ENCODE measurements at regions not wholly inside any gene's neighbourhood (a gene's known extent, or its start where the extent isn't known, plus 50 kb on each side); places are given as distances from the start of the nearest gene placed in this dataset.
"Not testable (repeated sequence)": the region's sequence is repeated elsewhere in the genome, so short reads cannot be mapped to it uniquely, and the experiment has no call there.

DNA sequence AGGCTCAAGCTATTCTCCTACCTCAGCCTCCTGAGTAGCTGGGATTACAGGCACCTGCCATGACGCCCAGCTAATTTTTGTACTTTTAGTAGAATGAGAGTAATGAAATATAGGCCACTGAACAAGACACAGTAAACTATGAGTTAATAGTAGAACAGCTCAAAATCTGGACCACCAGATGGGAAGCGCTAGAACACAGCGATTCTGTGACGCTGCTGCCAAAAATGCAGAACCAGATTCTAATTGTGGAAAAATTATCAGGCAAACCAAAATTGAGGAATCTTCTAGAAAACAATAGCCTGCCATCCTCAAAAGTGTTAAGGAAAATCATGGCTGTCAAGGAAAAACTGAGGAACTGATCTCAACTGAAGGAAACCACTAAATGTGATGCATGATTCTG, 111.4 kb upstream of the TIAM1 start:
- no peak for DNase-seq (ENCODE audit: low read depth)

DNA sequence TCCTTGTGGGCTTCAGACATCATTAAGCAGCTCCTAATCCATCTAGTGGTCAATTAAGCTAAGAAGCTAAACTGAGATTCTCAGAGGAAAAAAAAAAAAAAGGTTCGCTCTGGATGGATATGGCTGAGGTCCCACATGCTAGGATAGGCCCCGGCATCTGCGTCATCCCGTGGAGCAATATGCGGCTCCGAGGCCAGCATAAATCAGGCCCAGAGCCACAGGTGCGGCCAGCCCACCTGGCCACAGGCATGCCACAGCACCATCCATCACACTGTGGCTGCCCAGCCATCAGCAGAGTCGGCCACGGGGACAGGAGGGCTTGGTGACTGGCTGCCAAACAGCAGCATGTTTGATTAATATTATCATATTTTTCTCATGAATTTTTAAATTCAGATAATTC, 106.9 kb upstream of the TIAM1 start:
- DNase-seq (ENCODE audit: low read depth), result no peak

DNA sequence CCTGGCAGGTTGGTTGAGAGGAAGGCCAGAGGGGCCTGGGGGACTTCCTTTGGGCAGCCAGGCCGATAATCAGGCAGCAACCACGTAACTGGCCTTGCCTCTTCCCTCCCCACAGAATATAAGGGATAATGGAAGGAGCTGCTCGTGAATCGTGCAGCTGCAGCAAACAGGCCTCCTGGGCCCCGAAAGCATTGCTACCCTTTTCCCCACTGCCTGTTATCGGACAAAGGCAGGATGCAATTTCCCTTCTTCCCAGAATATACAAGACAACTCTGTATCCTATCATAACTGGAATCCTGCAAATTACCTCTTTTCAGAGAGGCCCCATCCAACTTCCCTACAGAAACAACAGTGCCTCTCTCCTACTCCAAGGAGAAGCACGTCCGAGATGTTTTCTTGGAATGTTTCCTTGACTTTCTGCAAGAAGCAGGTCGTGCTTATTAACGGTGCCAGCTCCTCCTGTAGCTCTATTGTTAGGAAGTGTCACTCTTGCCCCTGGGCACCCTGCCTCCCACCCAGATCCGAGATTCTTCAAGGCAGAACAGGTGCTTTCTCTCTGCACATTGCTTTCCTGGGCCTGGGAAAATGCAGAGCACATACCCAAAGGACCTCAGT, 106.0 kb upstream of the TIAM1 start:
- DNase-seq (ENCODE audit: low read depth), result no peak

DNA sequence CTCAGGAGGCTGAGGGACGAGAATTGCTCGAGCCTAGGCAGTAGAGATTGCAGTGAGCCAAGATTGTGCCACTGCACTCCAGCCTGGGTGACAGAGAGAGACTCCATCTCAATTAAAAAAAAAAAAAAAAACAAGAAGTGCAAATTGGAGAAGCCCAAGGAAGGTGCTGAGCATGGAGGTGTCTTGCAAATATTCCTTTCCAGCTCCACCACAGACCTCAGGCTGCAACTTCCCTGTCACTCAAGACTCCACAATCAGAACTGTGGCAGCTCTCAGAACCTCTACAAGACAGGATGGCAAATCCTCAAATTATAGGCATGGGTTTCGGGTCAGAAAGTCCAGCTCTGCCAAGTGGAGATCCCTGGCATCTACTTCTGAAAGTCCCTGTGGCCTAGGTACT, 104.4 kb upstream of the TIAM1 start:
- no peak for DNase-seq (ENCODE audit: low read depth)

DNA sequence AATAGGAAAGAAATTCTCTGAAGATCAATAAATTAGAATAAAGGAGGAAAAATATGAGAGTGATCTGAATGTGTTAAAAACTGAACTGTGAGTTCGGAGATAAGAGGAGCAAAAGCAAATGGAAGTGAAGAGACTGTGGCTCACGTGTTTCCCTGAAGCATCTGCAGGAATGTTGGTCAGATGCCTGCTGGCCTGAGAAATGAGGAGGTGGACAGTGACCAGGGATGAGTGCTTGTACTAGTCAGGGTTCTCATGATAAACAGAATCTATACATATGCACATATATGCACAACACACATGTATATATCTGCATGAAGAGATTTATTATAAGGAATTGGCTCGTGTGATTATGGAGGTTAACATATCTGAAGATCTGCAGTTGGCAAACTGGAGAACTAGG, 103.4 kb upstream of the TIAM1 start:
- no peak for DNase-seq (ENCODE audit: low read depth)

DNA sequence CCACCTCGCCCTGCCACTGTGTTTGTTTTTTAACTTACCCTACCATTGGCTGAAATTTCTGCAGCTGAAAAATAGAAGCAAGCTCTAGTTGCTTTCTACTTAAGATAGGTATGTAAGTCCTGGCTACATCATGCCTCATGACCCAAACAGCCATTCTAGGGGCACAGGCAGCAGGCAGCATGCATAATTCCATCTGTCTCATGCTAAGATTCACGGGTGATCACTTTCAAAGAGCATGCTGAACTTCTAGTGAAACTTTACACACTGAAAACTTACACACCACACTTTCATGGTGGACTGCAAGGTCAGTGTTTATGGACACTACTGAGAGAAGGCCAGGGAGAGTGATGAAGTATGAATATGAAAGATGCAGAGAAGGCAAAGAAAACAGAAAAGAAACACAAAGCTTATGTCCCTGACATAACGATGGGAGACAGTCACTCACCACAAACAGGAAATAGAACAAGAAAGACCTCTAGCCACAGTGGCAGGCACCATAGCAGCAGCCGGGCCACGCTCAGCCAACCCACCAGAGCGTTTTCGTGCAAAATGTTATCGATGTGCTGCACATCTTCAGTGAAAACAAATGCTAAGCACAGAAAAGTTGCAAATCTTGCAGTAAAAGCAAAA, 102.3 kb upstream of the TIAM1 start:
- no peak for DNase-seq (ENCODE audit: low read depth)

DNA sequence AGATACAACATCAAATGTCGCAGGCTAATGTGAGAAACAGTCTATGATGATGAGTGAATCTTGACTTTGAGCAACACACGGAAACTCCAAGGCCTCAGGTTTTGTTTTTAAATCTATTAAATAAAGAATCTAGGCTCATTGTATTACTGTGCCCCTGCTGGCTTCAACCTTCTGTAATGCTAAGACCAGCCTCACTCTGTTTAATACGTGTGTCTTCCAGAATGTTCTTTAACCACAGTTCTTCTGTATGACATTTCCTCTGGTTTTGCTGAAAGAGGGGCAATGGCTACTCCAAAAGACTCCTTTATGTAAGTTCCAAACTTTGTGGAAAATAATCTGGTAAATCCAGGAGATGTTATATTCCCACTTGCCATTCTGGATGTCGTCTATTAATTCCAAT, 101.1 kb upstream of the TIAM1 start:
- DNase-seq (ENCODE audit: low read depth), result no peak

DNA sequence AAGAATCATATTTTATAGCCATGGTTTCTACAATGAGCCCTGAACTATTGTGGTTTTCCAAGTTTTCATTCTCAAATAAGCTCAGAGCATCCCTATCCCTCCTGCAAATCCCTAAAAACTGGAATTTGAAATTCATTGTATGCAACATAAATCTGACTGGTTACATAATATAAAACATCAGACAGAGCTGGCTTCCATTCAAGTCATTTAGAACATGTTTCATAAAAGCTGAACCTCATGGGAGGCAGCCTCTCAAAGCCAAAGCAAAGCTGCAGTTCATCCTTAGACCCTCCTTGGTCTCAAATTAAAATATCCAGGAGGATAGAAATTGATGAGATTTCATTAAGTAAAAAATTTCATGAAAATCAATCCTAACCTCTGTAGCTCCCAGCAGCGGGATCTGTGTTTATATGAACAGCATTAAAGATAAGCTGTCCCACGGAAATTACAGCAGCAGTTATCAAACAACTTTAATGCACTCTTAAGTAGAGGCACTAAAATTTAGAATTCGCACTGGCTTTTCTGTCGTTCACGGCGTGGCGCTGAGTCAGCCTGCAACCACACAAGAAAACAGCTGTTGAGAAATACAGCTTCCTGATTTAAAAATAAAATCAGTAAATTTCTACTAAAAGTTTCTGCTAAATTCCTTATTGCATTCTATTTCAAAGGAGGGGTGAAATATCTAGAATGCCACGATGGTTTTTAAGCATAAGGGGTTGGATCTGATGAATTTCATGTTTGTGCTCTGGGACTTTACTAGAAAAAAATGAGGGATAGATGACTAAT, 99.9 kb upstream of the TIAM1 start:
- DNase-seq (ENCODE audit: low read depth), result no peak

DNA sequence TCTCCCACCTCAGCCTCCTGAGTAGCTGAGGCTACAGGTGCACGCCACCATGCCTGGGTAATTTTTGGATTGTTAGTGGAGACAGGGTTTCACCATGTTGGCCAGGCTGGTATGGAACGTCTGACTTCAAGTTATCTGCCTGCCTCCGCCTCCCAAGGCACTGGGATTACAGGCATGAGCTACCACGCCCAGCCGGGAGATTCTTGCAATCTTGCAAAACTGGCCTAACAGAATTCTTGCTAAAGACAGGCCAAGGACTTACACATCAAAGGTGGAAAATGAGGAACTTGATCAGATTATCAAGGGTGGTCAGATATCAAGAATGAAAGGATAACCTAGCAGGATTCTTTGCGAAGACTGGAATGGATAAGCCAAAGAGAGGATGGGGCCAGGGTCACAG, 98.3 kb upstream of the TIAM1 start:
- no peak for DNase-seq (ENCODE audit: low read depth)

DNA sequence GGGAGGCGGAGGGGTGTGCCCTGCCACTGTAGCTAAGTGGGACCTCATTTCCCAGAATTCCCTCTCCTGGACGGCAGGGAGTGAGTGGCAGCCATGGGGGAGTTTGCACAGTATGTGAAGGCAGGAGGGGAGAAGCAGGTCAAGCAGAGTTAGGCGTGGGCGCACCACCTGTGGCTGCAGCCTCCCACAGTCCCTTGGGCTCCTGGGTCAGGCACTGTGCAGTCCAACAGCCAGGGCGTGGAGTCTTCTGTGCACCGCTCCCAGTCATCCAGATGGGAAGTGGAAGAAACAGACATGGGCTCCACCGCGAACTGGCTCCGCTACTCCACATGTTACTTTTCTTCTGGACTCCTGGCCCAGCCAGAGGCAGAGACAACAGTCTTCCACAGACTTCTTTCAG, 85.4 kb upstream of the TIAM1 start:
- no peak for DNase-seq (ENCODE audit: low read depth)

DNA sequence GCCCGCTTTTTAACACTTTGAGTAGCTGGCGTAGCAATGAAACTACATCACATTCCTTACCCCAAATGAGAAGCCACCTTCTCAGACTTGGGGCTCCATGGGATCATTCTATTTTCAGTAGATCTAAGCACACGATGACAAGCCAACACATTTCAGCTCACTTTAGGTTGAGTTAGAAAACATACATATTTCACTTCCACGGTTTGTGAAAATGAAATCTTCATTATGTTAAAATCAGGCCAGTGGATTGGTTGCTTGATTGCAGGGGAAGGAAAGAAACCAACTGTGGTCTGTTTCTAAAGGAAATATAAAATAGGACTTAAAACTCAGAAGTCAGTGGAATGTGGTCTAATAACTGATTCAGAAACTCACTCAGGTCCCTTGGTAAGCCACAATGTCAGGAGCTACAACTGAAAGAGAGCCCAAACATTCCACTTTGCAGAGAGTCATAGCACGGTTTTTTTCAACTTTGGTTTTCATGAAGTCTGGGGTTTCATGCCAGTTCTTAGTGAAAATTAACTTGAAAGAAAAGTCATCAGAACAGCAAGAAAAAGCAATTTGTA, 82.3 kb upstream of the TIAM1 start:
- DNase-seq (ENCODE audit: low read depth), result no peak

DNA sequence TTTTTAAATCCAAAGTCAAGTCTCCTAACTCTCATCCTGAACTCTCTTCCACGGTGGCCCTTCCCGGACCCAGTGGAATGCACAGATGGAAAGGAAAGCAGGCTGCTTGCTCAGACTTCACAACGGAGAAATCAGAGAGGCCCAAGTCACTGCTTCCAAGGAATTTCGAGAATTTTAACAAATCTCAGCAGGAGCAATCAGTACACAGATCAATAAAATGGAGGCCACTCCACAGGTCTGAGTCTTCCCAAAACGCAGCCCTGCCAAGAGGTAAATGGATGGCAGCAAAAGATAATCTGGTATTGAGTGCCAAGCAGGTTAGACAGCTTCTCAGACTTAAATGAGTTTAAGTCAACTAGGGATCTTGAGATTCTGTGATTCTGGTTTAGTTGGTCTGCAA, 81.1 kb upstream of the TIAM1 start:
- DNase-seq (ENCODE audit: low read depth), result no peak

DNA sequence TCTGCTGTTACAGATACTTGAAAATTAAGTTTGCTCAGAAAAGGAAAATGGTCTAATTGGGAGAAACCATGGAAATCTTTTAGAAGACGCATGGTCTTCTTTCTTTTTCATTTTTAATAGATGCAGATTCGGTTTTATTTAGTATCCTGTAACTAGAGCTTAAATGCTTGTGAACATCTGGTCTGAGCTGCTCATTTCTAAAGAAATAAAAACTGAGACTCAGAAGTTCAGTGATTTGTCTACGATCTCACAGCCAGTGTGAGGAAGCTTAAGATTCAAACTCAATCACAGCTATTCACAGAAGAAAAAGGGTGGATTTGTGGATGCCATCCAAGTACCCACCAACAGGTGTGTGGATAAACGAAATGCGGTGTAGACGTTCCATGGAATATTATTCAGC, 80.0 kb upstream of the TIAM1 start:
- no peak for DNase-seq (ENCODE audit: low read depth)

DNA sequence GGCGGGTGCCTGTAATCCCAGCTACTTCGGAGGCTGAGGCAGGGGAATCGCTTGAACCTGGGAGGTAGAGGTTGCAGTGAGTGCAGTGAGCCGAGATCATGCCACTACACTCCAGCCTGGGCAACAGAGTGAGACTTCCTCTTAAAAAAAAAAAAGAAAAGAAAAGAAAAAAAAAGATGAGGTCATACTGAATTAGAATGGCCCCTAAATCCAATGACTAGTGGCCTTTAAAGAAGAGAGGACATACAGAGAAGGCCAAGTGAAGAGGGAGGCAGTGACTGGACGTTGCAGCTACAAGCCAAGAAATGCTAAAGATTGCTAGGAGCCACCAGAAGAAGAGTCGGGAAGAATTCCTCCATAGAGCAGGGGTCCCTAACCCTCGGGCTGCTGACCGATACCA, 76.9 kb upstream of the TIAM1 start:
- no peak for DNase-seq (ENCODE audit: low read depth)

DNA sequence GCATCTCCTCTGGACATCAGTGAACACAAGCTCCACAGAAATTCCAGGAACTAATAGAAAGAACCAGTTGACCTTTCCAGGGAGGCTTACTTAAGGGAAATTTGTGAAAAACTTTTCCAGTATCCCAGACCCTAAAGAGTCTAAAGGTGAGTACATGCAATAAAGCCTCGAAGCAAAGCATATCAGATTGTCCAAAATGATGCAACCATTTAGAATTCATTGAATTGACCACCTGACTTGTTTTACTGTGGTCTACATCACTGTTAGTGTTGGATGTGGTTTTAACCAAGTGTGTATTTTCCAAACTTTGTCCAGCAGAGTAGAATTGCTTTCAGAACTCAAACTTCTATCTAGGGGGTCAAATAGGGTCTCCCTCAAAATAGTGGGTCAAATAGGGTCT, 76.3 kb upstream of the TIAM1 start:
- DNase-seq (ENCODE audit: low read depth), result no peak

DNA sequence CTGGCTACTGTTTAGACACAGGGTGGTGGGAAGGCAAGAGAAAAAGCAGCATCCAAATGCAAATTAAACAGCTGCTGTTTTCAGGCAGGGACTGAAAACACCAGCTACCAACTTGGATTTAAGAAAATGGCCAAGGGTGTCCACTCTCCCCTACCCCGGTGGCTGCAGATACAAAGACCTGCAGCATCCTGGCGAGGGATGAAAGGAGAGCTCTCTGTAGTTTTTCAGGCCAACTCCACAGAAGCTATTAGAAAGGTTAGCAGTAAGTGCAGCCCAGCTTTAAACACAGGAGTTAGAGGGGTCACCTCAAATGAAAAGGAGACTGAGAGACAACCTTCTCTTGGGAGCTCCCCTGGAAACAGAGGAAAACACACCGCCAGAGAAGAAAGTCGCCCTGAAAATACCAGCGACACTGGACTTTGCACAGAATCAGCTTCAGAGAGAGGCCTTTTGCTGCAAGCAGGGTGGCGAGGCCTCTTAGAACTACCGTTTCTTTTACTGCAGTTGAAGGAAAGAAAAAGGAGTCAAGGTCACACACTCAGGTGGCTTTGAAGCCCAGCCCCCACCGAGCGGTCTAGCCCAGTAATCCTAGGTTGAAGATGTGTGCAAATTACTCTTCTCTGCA, 74.4 kb upstream of the TIAM1 start:
- no peak for DNase-seq (ENCODE audit: low read depth)

DNA sequence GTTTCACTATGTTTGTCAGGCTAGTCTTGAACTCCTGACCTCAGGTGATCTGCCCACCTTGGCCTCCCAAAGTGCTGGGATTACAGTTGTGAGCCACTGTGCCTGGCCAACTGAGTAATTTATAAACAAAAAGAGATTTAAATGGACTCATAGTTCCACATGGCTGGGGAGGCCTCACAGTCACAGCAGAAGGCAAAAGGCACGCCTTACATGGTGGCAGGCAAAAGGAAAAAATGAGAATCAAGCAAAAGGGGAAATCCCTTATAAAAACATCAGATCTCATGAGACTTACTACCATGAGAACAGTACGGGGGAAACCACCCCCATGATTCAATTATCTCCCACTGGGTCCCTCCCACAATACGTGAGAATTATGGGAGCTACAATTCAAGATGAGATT, 73.2 kb upstream of the TIAM1 start:
- not testable (repeated sequence) for DNase-seq (ENCODE audit: low read depth)

DNA sequence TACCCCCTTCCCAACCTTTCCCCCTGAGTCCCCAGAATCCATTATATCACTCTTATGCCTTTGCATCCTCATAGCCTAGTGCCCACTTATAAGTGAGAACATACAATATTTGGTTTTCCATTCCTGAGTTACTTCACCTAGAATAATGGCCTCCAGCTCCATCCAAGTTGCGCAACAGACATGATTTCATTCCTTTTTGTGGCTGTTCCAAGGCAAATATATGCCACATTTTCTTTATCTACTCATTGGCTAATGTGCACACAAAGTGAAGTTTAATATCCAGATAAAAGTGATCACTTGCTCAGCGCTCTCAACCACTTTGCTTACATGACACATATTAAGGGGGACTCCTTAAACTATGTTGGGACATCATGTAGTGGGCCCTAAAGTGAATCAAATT, 72.4 kb upstream of the TIAM1 start:
- no peak for DNase-seq (ENCODE audit: low read depth)

DNA sequence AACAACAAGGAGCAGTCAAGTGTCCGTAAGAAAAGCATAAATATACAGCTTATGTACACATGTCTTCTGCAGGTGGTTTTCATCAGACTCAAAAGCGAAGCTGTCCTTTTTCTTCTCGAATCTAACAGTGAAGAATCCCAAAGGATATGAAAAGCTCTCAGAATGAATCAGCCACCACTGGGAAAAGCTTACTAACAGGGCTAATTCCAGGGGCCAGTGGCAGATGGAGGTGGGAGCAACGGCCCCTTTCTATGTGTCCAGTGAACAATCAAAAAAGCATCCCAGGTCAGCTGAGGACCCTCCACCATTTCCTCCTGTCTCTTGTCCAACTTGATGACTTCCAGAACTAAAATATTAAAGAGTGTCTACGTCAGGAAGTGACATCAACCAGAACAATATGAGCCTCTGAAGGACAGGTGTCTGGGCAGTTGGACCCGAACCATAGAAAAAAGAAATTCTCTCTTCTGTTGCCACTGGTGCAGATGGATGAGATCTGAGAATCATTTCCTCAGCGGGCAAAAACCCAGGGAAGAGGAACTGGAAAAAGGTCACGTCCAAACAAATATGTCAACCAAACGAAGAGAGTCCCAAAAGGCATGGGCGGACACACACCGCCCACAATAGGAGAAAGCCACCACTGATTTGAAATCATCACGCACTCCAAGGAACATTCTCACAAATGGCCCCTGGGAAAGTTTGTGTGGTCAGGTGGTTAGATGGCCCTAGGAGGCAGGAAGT, 70.4 kb upstream of the TIAM1 start:
- no peak for DNase-seq (ENCODE audit: low read depth)

DNA sequence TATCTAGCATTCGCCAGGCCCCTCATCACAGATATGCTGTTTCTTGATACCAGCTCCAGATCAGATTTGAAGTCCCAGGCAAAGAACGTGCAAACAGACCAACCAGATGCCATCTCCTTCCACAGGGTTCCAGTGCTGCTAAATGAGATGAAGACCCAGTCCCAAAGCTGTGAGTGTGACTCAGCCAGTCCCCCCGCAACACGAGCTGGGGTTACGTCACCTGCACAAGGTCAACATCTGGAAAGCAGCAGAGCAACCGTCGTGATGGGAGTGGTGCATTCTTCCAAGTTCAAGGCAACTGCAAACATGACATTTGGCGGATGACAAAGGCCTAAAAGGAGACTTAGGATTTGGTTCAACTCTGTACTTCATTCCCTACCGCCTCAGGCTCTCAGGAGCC, 69.6 kb upstream of the TIAM1 start:
- no peak for DNase-seq (ENCODE audit: low read depth)

DNA sequence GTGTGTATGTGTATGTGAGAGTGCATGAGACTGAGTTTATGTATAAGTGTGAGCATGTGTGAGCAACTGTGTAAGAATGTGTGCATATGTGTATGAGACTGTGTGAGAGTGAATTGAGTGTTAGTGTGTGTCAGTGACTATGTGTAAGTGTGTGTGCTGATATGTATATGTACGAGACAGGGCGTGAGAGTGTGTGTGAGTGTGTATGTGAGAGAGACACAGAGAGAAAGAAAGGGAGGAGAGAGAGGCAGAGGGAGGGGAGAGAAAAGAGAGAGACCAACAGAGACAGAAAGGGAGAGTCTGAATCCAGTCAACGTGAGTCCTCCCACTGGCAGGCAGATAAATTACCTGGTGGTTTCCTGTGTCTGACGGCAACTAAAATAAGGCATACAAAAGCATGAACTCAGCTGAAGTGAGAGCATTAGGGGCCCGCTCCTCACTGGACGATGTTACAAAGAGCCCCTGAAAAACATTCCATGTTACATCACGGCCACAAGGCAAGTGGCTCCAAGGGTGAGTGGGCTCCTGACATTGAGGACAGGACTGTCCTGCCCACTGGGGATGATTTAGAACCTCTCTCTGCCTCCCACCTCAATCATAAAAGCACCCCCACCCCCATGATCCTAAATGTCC, 66.6 kb upstream of the TIAM1 start:
- DNase-seq (ENCODE audit: low read depth), result no peak
